Skin epidermis (tissue), 12 donors: ENCODE measurements at regions not wholly inside any gene's neighbourhood (a gene's known extent, or its start where the extent isn't known, plus 50 kb on each side); places are given as distances from the start of the nearest gene placed in this dataset.

Experiments
- H3K27ac ChIP-seq, 21 experiments: fragments of 200-600 bp; sonication (generic) in 11 of 21; one replicate each; pipeline ENCODE4 v1.5.0; 2020; ENCODE audit warnings: mild to moderate bottlenecking in 3 of 21, inconsistent platforms in 2 of 21, moderate library complexity in 2 of 21
- H3K4me3 ChIP-seq, 7 experiments: fragments of 200-600 bp; sonication (generic) in 2 of 7; one replicate each; pipeline ENCODE4 v1.5.0; 2020; ENCODE audit warnings: inconsistent platforms in 2 of 7, mild to moderate bottlenecking in 2 of 7, moderate library complexity in 1 of 7

GRCh38 chr18:75592527-75592926 is 165.0 kb upstream of the SMIM21 start:
- H3K27ac ChIP-seq, result no peak overlapping the region
- H3K4me3 ChIP-seq, result no peak overlapping the region

- H3K27ac ChIP-seq, result no peak overlapping the region
- no peak overlapping the region for H3K4me3 ChIP-seq
Observed at GRCh38 chr18:75588412-75588811, 160.9 kb upstream of the SMIM21 start.

GRCh38 chr18:75587131-75587530 is 159.6 kb upstream of the SMIM21 start:
- H3K27ac ChIP-seq, result no peak overlapping the region
- H3K4me3 ChIP-seq, result no peak overlapping the region

- Histone ChIP-seq H3K4me3 (no peak overlapping the region), H3K27ac (no peak overlapping the region)
Observed at GRCh38 chr18:75586130-75586889, 158.8 kb upstream of the SMIM21 start.

GRCh38 chr18:75582940-75583339 is 155.4 kb upstream of the SMIM21 start:
- no peak overlapping the region for H3K4me3 ChIP-seq
- H3K27ac ChIP-seq, result peak overlapping the region in 10 of 21 experiments; percentile 18 to 78 (median 42)

GRCh38 chr18:75582406-75582821 is 154.9 kb upstream of the SMIM21 start:
- Histone ChIP-seq H3K4me3 (no peak overlapping the region), H3K27ac (peak overlapping the region in 3 of 21 experiments; percentile 7 to 78 (median 49))

- Histone ChIP-seq H3K4me3 (no peak overlapping the region), H3K27ac (peak overlapping the region in 6 of 21 experiments; percentile 2 to 50 (median 28))
Observed at GRCh38 chr18:75581336-75582131, 154.0 kb upstream of the SMIM21 start.

- Histone ChIP-seq H3K4me3 (no peak overlapping the region), H3K27ac (no peak overlapping the region)
Observed at GRCh38 chr18:75574187-75574586, 146.7 kb upstream of the SMIM21 start.

GRCh38 chr18:75563150-75563549 is 135.6 kb upstream of the SMIM21 start:
- H3K4me3 ChIP-seq, result no peak overlapping the region
- H3K27ac ChIP-seq, result no peak overlapping the region

- no peak overlapping the region for H3K4me3 ChIP-seq
- no peak overlapping the region for H3K27ac ChIP-seq
Observed at GRCh38 chr18:75562216-75562615, 134.7 kb upstream of the SMIM21 start.

GRCh38 chr18:75558790-75559189 is 131.3 kb upstream of the SMIM21 start:
- Histone ChIP-seq H3K4me3 (no peak overlapping the region), H3K27ac (no peak overlapping the region)

GRCh38 chr18:75556841-75557240 is 129.3 kb upstream of the SMIM21 start:
- Histone ChIP-seq H3K4me3 (no peak overlapping the region), H3K27ac (no peak overlapping the region)

- H3K4me3 ChIP-seq, result no peak overlapping the region
Observed at GRCh38 chr18:75554644-75555185, 127.2 kb upstream of the SMIM21 start.

GRCh38 chr18:75554176-75554575 is 126.7 kb upstream of the SMIM21 start:
- Histone ChIP-seq H3K4me3 (no peak overlapping the region), H3K27ac (no peak overlapping the region)

More at GRCh38 chr18:75554644-75555185, 127.2 kb upstream of the SMIM21 start:
- H3K27ac ChIP-seq, result no peak overlapping the region

- Histone ChIP-seq H3K27ac (no peak overlapping the region), H3K4me3 (no peak overlapping the region)
Observed at GRCh38 chr18:75553021-75553420, 125.5 kb upstream of the SMIM21 start.

- H3K27ac ChIP-seq, result no peak overlapping the region
- H3K4me3 ChIP-seq, result no peak overlapping the region
Observed at GRCh38 chr18:75551071-75551470, 123.6 kb upstream of the SMIM21 start.

- Histone ChIP-seq H3K4me3 (no peak overlapping the region), H3K27ac (no peak overlapping the region)
Observed at GRCh38 chr18:75548353-75548905, 120.9 kb upstream of the SMIM21 start.

GRCh38 chr18:75546964-75547363 is 119.5 kb upstream of the SMIM21 start:
- Histone ChIP-seq H3K4me3 (no peak overlapping the region), H3K27ac (no peak overlapping the region)

GRCh38 chr18:75545189-75545588 is 117.7 kb upstream of the SMIM21 start:
- Histone ChIP-seq H3K27ac (peak overlapping the region in 3 of 21 experiments; percentile 22 to 50 (median 27)), H3K4me3 (no peak overlapping the region)

GRCh38 chr18:75544496-75544895 is 117.0 kb upstream of the SMIM21 start:
- Histone ChIP-seq H3K4me3 (no peak overlapping the region), H3K27ac (peak overlapping the region in 4 of 21 experiments; percentile 16 to 54 (median 50))
